Stomach (tissue), 4 donors: ENCODE measurements at regions not wholly inside any gene's neighbourhood (a gene's known extent, or its start where the extent isn't known, plus 50 kb on each side); places are given as distances from the start of the nearest gene placed in this dataset.

Source experiments
- CTCF ChIP-seq, 7 experiments: fragments of 450-650 bp in 4 of 7; fragments of 200-600 bp in 3 of 7; sonication (generic) in 3 of 7; IDR thresholded peaks; one replicate each; pipeline ENCODE4 v1.5.1; 2016 to 2019; ENCODE audit warnings: antibody characterized with exemption in 7 of 7, control low read depth in 2 of 7, mild to moderate bottlenecking in 1 of 7
- EP300 ChIP-seq: sonication (generic); formaldehyde crosslinking; IDR thresholded peaks from one replicate; pipeline ENCODE4 v1.6.1; 2017; ENCODE audit warnings: antibody characterized with exemption
- POLR2A ChIP-seq, 4 donors: fragments of 450-650 bp; IDR thresholded peaks; one replicate each; pipeline ENCODE4 v1.6.1; 2016; ENCODE audit warnings: antibody characterized with exemption in 4 of 4, control low read depth in 2 of 4, mild to moderate bottlenecking in 1 of 4, moderate library complexity in 1 of 4

DNA sequence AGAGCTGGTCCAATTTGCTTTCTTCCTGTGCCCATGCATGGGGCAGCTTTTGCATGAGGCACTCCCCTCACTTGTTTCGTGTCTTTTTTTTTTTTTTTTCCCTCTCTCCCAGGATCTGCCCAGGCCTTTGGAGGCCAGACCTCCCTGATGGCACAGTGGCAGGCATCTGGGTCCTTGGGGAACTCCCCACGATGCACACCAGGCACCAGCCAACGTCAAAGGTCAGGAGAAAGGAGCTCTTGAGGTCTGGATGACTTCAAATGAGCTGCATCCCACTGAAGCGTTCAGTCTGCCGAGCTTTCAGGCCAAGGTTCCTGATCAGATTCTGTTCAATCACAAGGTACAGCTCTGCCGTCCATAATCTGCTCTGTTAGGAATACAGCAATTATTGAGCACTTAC is 97.2 kb upstream of the CARD11 start:
- TF ChIP-seq CTCF (IDR thresholded peaks at IDR 0.05) (no peak), POLR2A (IDR thresholded peaks at IDR 0.05) (no peak), EP300 (no peak)
